Muscle of leg (tissue), 3 donors: ENCODE measurements at regions not wholly inside any gene's neighbourhood (a gene's known extent, or its start where the extent isn't known, plus 50 kb on each side); places are given as distances from the start of the nearest gene placed in this dataset.

ENCODE experiments used
- DNase-seq: peaks from one replicate; pipeline ENCODE4 v3.0.0; 2013
- H3K27ac ChIP-seq: one replicate; pipeline ENCODE4 v1.5.1; 2013; ENCODE audit warnings: mild to moderate bottlenecking, low read length, control low read depth
- H3K27me3 ChIP-seq: one replicate; pipeline ENCODE4 v1.6.1; 2013; ENCODE audit warnings: low read length; ENCODE audit not compliant: control insufficient read depth, insufficient read depth
- H3K36me3 ChIP-seq: one replicate; pipeline ENCODE4 v1.6.1; 2013; ENCODE audit warnings: low read length; ENCODE audit not compliant: control insufficient read depth, insufficient read depth
- H3K4me1 ChIP-seq: one replicate; pipeline ENCODE4 v1.6.1; 2013; ENCODE audit warnings: low read length; ENCODE audit not compliant: control insufficient read depth, insufficient read depth
- H3K4me3 ChIP-seq: one replicate; pipeline ENCODE4 v1.5.1; 2013; ENCODE audit warnings: low read length, control low read depth
- H3K9me3 ChIP-seq: replicated peaks from 2 replicates; pipeline ENCODE4 v1.6.1; 2013; ENCODE audit warnings: low read depth, low read length; ENCODE audit not compliant: control insufficient read depth
- WGBS: methylation state at CpG from one replicate; pipeline ENCODE4 v1.1.5; 2013; ENCODE audit warnings: missing lambda C conversion rate; ENCODE audit not compliant: insufficient coverage; 5-methylcytosine and 5-hydroxymethylcytosine counted together

DNA sequence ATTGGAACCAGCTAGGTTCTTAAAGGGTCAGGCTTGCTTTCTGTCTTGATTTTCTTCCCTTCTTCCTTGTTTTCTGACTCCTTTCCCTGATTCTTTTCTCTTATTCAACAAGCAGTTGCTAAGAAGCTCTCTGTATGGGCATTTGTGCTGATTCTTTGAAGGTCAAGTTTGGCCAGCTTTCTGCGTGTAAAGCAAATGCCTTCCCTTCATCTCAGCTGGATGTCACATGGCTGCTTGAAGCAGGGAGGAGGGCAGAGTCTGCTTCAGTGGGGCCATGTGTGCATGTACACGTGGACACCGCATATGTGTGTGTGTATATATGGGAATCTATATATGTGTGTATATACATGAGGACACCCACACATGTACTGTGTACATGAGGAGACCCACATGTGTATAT lies 139.9 kb upstream of the ATP6AP2 start:
- Histone ChIP-seq H3K36me3 (no peaks in the 10 kb centered on the region), H3K4me3 (no peak overlapping the region), H3K4me1 (no peaks in the 10 kb centered on the region), H3K27ac (no peak overlapping the region), H3K9me3 (no peaks in the 10 kb centered on the region), H3K27me3 (peaks cover 41% of the 10 kb centered on the region)
- no peak for DNase-seq
- WGBS: 33% methylated on average over 1 of the region's 3 CpGs

GRCh38 chrX:40439625-40440532 lies 140.9 kb upstream of the ATP6AP2 start:
- H3K9me3 ChIP-seq: no peaks in the 10 kb centered on the region
- peaks cover 6% of the 10 kb centered on the region for H3K4me1 ChIP-seq
- 90% methylated on average over 4 of the region's 9 CpGs for WGBS
- peaks cover 35% of the 10 kb centered on the region for H3K27me3 ChIP-seq
- no peaks in the 10 kb centered on the region for H3K36me3 ChIP-seq
- no peak overlapping the region for H3K4me3 ChIP-seq
- no peak for DNase-seq
- no peak overlapping the region for H3K27ac ChIP-seq

DNA sequence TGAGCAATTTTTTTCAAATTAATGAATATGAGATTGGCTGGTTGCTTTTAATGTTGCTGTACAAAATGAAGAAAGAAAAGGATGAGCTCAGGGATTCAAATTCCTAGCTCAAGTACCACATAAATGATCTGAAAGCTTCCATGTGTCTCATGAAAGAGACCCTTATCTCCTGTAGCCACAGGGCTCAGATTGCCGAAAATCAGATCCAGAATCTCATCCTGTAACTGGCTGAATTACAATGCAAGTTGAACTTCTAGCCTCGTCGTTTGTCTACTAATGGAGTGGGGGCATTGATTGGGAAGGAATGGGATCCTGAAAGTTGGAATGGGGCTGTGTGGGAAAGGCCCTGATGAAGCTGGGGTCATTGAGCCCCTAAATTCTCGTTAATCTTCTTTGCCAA lies 143.4 kb upstream of the ATP6AP2 start:
- peaks cover 12% of the 10 kb centered on the region for H3K4me1 ChIP-seq
- 87% methylated on average over 2 of the region's 4 CpGs for WGBS
- H3K4me3 ChIP-seq: no peak overlapping the region
- H3K9me3 ChIP-seq: no peaks in the 10 kb centered on the region
- H3K36me3 ChIP-seq: no peaks in the 10 kb centered on the region
- no peak for DNase-seq
- H3K27ac ChIP-seq: no peak overlapping the region
- H3K27me3 ChIP-seq: peaks cover 36% of the 10 kb centered on the region

GRCh38 chrX:40434947-40435346 lies 145.8 kb upstream of the ATP6AP2 start:
- H3K36me3 ChIP-seq: no peaks in the 10 kb centered on the region
- peaks cover 33% of the 10 kb centered on the region for H3K27me3 ChIP-seq
- DNase-seq: peak; percentile 78
- H3K4me1 ChIP-seq: peaks cover 12% of the 10 kb centered on the region
- peaks cover 2% of the 10 kb centered on the region for H3K9me3 ChIP-seq
- no peak overlapping the region for H3K27ac ChIP-seq
- H3K4me3 ChIP-seq: no peak overlapping the region
- WGBS: 11% methylated on average over 6 of the region's 14 CpGs

DNA sequence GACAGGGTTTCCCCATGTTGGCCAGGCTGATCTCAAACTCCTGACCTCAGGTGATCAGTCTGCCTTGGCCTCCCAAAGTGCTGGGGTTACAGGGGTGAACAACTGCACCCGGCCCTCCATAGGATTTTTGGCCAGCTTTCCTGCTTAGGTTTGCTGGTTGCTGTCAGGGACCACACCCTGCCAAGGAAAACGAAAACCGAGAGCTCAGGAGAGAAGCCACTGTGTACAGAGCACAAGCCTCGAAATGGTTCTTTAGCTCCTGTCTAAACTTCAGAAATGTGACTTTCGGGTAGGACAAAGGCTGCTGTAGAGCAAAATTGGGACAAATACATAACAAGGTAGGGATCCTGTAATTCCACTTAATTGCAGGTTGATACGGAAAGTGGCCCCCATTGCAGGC lies 146.3 kb upstream of the ATP6AP2 start:
- 58% methylated on average over 6 of the region's 6 CpGs for WGBS
- H3K4me1 ChIP-seq: peaks cover 12% of the 10 kb centered on the region
- H3K27ac ChIP-seq: no peak overlapping the region

DNA sequence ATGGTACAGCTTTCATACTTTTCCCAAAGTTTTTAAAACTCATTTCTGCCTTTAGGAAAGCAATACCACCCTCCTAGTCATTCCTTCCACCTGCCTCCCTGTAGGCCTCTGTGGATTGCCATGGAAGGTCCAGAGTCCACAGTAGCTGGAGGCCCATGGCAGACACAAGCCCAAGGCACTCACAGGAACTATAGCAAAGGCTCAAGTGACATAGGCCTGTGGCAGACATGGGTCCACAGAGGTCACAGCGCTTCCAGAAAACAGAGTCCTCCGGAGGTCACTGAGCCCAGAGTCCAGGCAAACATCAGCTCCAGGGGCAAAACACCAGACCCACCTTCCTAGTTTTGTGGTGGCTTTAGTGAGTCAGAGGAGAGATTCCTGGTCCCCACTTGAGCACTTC lies 147.6 kb upstream of the ATP6AP2 start:
- H3K4me3 ChIP-seq: no peak overlapping the region
- H3K36me3 ChIP-seq: no peaks in the 10 kb centered on the region
- H3K4me1 ChIP-seq: peaks cover 12% of the 10 kb centered on the region
- peaks cover 15% of the 10 kb centered on the region for H3K9me3 ChIP-seq
- WGBS: 93% methylated on average over 2 of the region's 2 CpGs
- no peak for DNase-seq
- H3K27me3 ChIP-seq: peaks cover 26% of the 10 kb centered on the region
- H3K27ac ChIP-seq: no peak overlapping the region

More for the DNA sequence above, 146.3 kb upstream of the ATP6AP2 start:
- no peak for DNase-seq
- no peak overlapping the region for H3K4me3 ChIP-seq
- peaks cover 31% of the 10 kb centered on the region for H3K27me3 ChIP-seq
- H3K9me3 ChIP-seq: peaks cover 3% of the 10 kb centered on the region
- no peaks in the 10 kb centered on the region for H3K36me3 ChIP-seq

GRCh38 chrX:40424259-40424658 lies 156.5 kb upstream of the ATP6AP2 start:
- no peak for DNase-seq
- no CpG with 5 or more reads among the region's 3 CpGs for WGBS
- no peak overlapping the region for H3K27ac ChIP-seq

DNA sequence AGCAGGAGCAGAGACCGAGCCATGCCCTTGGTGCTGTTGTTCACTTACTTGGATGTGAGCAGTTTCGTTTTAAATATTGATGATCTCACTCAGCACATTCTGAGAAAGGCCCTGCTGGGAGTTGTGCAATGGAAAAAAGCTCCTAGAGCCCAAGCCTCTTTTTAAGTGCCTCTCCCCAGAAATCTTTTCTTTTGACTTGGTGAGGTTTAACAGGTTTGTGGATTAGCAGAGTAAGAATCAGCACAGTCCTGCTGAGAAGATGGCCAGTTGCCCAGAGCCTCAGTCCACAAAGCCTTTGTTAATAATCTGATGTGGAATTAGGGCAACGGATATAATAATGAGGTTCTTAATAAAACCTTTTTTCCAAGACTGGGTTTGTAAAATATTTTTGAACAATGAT lies 157.5 kb upstream of the ATP6AP2 start:
- H3K27ac ChIP-seq: no peak overlapping the region
- 100% methylated on average over 1 of the region's 3 CpGs for WGBS
- no peak overlapping the region for H3K4me3 ChIP-seq
- H3K4me1 ChIP-seq: peaks cover 5% of the 10 kb centered on the region
- H3K9me3 ChIP-seq: peaks cover 4% of the 10 kb centered on the region
- peak; percentile 64 for DNase-seq
- no peaks in the 10 kb centered on the region for H3K36me3 ChIP-seq
- H3K27me3 ChIP-seq: peaks cover 25% of the 10 kb centered on the region

More at GRCh38 chrX:40424259-40424658, 156.5 kb upstream of the ATP6AP2 start:
- H3K36me3 ChIP-seq: no peaks in the 10 kb centered on the region
- peaks cover 19% of the 10 kb centered on the region for H3K27me3 ChIP-seq
- peaks cover 5% of the 10 kb centered on the region for H3K4me1 ChIP-seq
- H3K9me3 ChIP-seq: peaks cover 13% of the 10 kb centered on the region
- no peak overlapping the region for H3K4me3 ChIP-seq

- no CpG with 5 or more reads among the region's 2 CpGs for WGBS
- peaks cover 3% of the 10 kb centered on the region for H3K9me3 ChIP-seq
- H3K36me3 ChIP-seq: no peaks in the 10 kb centered on the region
- H3K4me3 ChIP-seq: no peak overlapping the region
- no peak for DNase-seq
- peaks cover 5% of the 10 kb centered on the region for H3K4me1 ChIP-seq
- no peak overlapping the region for H3K27ac ChIP-seq
- H3K27me3 ChIP-seq: peaks cover 26% of the 10 kb centered on the region
These were observed 158.7 kb upstream of the ATP6AP2 start for GRCh38 chrX:40422021-40422420.

DNA sequence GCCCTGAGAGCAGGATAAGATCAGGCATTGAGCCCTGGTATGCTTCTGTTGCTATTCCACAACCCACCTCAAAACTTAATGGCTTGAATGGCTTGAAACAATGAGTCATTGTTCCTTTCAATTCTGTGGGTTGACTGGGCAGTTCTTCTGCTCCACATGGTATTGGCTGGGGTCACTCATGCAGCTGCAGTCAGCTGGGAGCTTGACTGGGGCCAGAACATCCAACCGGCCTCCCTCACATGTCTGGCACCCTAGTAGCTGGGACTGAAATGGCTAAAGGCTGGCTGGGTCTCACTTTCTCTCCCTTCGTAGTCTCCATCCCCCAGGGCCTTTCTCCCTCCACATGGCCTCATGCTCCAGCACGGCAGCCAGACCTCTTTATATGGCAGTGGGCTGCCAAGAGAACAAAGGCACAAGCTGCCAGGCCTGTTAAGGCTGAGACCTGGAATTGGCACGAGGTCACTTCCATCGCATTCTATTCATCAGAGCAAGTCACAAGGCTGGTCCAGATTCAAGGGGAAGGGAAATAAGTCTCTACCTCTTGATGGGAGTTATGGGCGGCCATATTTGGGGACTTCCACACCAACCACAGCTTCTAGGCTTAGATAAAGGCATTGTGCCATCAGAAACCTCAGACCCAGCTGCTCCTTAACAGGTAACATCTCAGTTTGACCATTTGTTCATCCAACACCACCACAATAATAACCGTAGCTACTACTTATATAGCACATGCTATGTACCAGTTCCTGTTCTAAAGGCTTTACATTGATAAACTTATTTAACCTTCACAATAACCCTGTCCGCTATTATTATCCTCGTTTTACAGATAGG lies 159.7 kb upstream of the ATP6AP2 start:
- peaks cover 3% of the 10 kb centered on the region for H3K9me3 ChIP-seq
- peaks cover 5% of the 10 kb centered on the region for H3K4me1 ChIP-seq
- no peak overlapping the region for H3K4me3 ChIP-seq
- 66% methylated on average over 6 of the region's 9 CpGs for WGBS
- H3K27ac ChIP-seq: no peak overlapping the region
- peaks cover 27% of the 10 kb centered on the region for H3K27me3 ChIP-seq
- DNase-seq: no peak
- no peaks in the 10 kb centered on the region for H3K36me3 ChIP-seq
